GDM1 (cell line): ENCODE measurements at regions not wholly inside any gene's neighbourhood (a gene's known extent, or its start where the extent isn't known, plus 50 kb on each side); places are given as distances from the start of the nearest gene placed in this dataset.
"Not testable (repeated sequence)": the region's sequence is repeated elsewhere in the genome, so short reads cannot be mapped to it uniquely, and the experiment has no call there.

Experiments used
- DNase-seq: peaks from one replicate; lab custom pipeline; 2025; lab: John Stamatoyannopoulos, UW

- DNase-seq = no peak
Measured at GRCh38 chr18:1848716-1849115, 722.6 kb downstream of the METTL4 start.

- DNase-seq = no peak
Measured at GRCh38 chr18:1849386-1849785, 721.9 kb downstream of the METTL4 start.

- DNase-seq = not testable (repeated sequence)
Measured at GRCh38 chr18:1857281-1857680, 714.0 kb downstream of the METTL4 start.

- no peak for DNase-seq
Measured at GRCh38 chr18:1861473-1861872, 709.8 kb downstream of the METTL4 start.

- no peak for DNase-seq
Measured at GRCh38 chr18:1865869-1866268, 705.4 kb downstream of the METTL4 start.

- DNase-seq = no peak
Measured at GRCh38 chr18:1872274-1872673, 699.0 kb downstream of the METTL4 start.

- DNase-seq = no peak
Measured at GRCh38 chr18:1875219-1875618, 696.1 kb downstream of the METTL4 start.

- DNase-seq = no peak
Measured at GRCh38 chr18:1884623-1885022, 686.7 kb downstream of the METTL4 start.

GRCh38 chr18:1891641-1892040 lies 679.7 kb downstream of the METTL4 start:
- no peak for DNase-seq

GRCh38 chr18:1892191-1892590 lies 679.1 kb downstream of the METTL4 start:
- DNase-seq = no peak

GRCh38 chr18:1895456-1896185 lies 675.7 kb downstream of the METTL4 start:
- no peak for DNase-seq

- no peak for DNase-seq
Measured at GRCh38 chr18:1906421-1906820, 664.9 kb downstream of the METTL4 start.

GRCh38 chr18:1907470-1908206 lies 663.7 kb downstream of the METTL4 start:
- no peak for DNase-seq

- no peak for DNase-seq
Measured at GRCh38 chr18:1914489-1914888, 656.8 kb downstream of the METTL4 start.

GRCh38 chr18:1916869-1917523 lies 654.3 kb downstream of the METTL4 start:
- no peak for DNase-seq

- no peak for DNase-seq
Measured at GRCh38 chr18:1917569-1917968, 653.7 kb downstream of the METTL4 start.

GRCh38 chr18:1922066-1922465 lies 649.2 kb downstream of the METTL4 start:
- DNase-seq = no peak

GRCh38 chr18:1928711-1929110 lies 642.6 kb downstream of the METTL4 start:
- DNase-seq = no peak

GRCh38 chr18:1929720-1930119 lies 641.6 kb downstream of the METTL4 start:
- DNase-seq = no peak

GRCh38 chr18:1930291-1931270 lies 640.7 kb downstream of the METTL4 start:
- no peak for DNase-seq

GRCh38 chr18:1952486-1952885 lies 618.8 kb downstream of the METTL4 start:
- no peak for DNase-seq
